ENCODE measurements at regions not wholly inside any gene's neighbourhood (a gene's known extent, or its start where the extent isn't known, plus 50 kb on each side); places are given as distances from the start of the nearest gene placed in this dataset.

GRCh38 chr20:40307997-40308396, 381.0 kb downstream of the MAFB start:
- Histone ChIP-seq H3K4me2 (replicated peaks; ENCODE audit: extremely low read depth, low read length, poor library complexity, severe bottlenecking) (no peak overlapping the region), H3K9me3 (replicated peaks in 1 of 2; ENCODE audit: control insufficient read depth in 1 of 2, insufficient read depth in 1 of 2, low read length in 2 of 2) (peaks cover 0 to 3% of the 10 kb centered on the region in 2 donors), H4K20me1 (ENCODE audit: insufficient read depth, low read length) (no peaks in the 10 kb centered on the region), H3K9ac (ENCODE audit: insufficient read depth, low read length, poor library complexity, severe bottlenecking) (no peak overlapping the region), H3K27me3 (ENCODE audit: control insufficient read depth in 2 of 2, insufficient read depth in 2 of 2, low read length in 2 of 2) (peaks cover 0 to 10% of the 10 kb centered on the region in 2 donors), H3K4me3 (replicated peaks in 1 of 3; ENCODE audit: low read depth in 2 of 3, low read length in 3 of 3) (no peak overlapping the region), H3K79me2 (ENCODE audit: insufficient read depth, low read length) (no peaks in the 10 kb centered on the region), H2AFZ (ENCODE audit: insufficient read depth, low read depth, low read length, poor library complexity, severe bottlenecking) (no peak overlapping the region), H3K4me1 (ENCODE audit: control insufficient read depth in 1 of 2, insufficient read depth in 2 of 2, low read length in 2 of 2) (no peaks in the 10 kb centered on the region), H3K27ac (ENCODE audit: low read depth in 1 of 2, low read length in 2 of 2) (no peak overlapping the region), H3K36me3 (replicated peaks in 1 of 2; ENCODE audit: control insufficient read depth in 1 of 2, insufficient read depth in 2 of 2, low read length in 2 of 2) (no peaks in the 10 kb centered on the region)
- no peak for DNase-seq
- TF ChIP-seq, protein P1, sequence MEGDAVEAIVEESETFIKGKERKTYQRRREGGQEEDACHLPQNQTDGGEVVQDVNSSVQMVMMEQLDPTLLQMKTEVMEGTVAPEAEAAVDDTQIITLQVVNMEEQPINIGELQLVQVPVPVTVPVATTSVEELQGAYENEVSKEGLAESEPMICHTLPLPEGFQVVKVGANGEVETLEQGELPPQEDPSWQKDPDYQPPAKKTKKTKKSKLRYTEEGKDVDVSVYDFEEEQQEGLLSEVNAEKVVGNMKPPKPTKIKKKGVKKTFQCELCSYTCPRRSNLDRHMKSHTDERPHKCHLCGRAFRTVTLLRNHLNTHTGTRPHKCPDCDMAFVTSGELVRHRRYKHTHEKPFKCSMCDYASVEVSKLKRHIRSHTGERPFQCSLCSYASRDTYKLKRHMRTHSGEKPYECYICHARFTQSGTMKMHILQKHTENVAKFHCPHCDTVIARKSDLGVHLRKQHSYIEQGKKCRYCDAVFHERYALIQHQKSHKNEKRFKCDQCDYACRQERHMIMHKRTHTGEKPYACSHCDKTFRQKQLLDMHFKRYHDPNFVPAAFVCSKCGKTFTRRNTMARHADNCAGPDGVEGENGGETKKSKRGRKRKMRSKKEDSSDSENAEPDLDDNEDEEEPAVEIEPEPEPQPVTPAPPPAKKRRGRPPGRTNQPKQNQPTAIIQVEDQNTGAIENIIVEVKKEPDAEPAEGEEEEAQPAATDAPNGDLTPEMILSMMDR (IDR thresholded peaks at IDR 0.05) = no peak
- Mint-ChIP-seq H3K4me1 (peaks cover 2% of the 10 kb centered on the region), H3K27me3 (ENCODE audit: low read depth in 3 of 3) (peaks cover 10 to 19% (median 16%) of the 10 kb centered on the region in 3 donors), H3K36me3 (no peaks in the 10 kb centered on the region), H3K4me3 (peak overlapping the region in 1 of 2 donors; percentile 28), H3K27ac (no peak overlapping the region), H3K9me3 (peaks cover 0 to 6% (median 5%) of the 10 kb centered on the region in 7 donors)
- 95% methylated on average over 4 of the region's 7 CpGs for WGBS (ENCODE audit: insufficient coverage)
- intact Hi-C loops (cut with micrococcal nuclease) = loop anchor here in 1 of 2 donors (5.0 kb wide), 1 partner anchor 54 kb away; no protein-coding TSS in a partner anchor

- Histone ChIP-seq H3K4me1 (ENCODE audit: control insufficient read depth in 1 of 2, insufficient read depth in 2 of 2, low read length in 2 of 2) (no peaks in the 10 kb centered on the region), H3K27ac (ENCODE audit: low read depth in 1 of 2, low read length in 2 of 2) (no peak overlapping the region), H2AFZ (ENCODE audit: insufficient read depth, low read depth, low read length, poor library complexity, severe bottlenecking) (no peak overlapping the region), H3K79me2 (ENCODE audit: insufficient read depth, low read length) (no peaks in the 10 kb centered on the region), H4K20me1 (ENCODE audit: insufficient read depth, low read length) (no peaks in the 10 kb centered on the region), H3K4me2 (replicated peaks; ENCODE audit: extremely low read depth, low read length, poor library complexity, severe bottlenecking) (no peak overlapping the region), H3K36me3 (replicated peaks in 1 of 2; ENCODE audit: control insufficient read depth in 1 of 2, insufficient read depth in 2 of 2, low read length in 2 of 2) (no peaks in the 10 kb centered on the region), H3K9ac (ENCODE audit: insufficient read depth, low read length, poor library complexity, severe bottlenecking) (no peak overlapping the region), H3K4me3 (replicated peaks in 1 of 3; ENCODE audit: low read depth in 2 of 3, low read length in 3 of 3) (no peak overlapping the region), H3K9me3 (replicated peaks in 1 of 2; ENCODE audit: control insufficient read depth in 1 of 2, insufficient read depth in 1 of 2, low read length in 2 of 2) (peaks cover 0 to 3% of the 10 kb centered on the region in 2 donors), H3K27me3 (ENCODE audit: control insufficient read depth in 2 of 2, insufficient read depth in 2 of 2, low read length in 2 of 2) (peaks cover 0 to 8% of the 10 kb centered on the region in 2 donors)
- Mint-ChIP-seq H3K9me3 (peaks cover 0 to 6% (median 5%) of the 10 kb centered on the region in 7 donors), H3K27ac (no peak overlapping the region), H3K27me3 (ENCODE audit: low read depth in 3 of 3) (peaks cover 8 to 18% (median 16%) of the 10 kb centered on the region in 3 donors), H3K4me1 (peaks cover 2% of the 10 kb centered on the region), H3K36me3 (no peaks in the 10 kb centered on the region), H3K4me3 (no peak overlapping the region)
- DNase-seq = no peak
- 80% methylated on average over 1 of the region's 3 CpGs for WGBS (ENCODE audit: insufficient coverage)
- intact Hi-C loops (cut with micrococcal nuclease) = loop anchor here in 1 of 2 donors (5.0 kb wide), 1 partner anchor 55 kb away; no protein-coding TSS in a partner anchor
- TF ChIP-seq, protein P1 (IDR thresholded peaks at IDR 0.05) = no peak
Observed at GRCh38 chr20:40307268-40307667, 381.8 kb downstream of the MAFB start.
